HK-2 (cell line): ENCODE measurements at regions not wholly inside any gene's neighbourhood (a gene's known extent, or its start where the extent isn't known, plus 50 kb on each side); places are given as distances from the start of the nearest gene placed in this dataset.
"Not testable (repeated sequence)": the region's sequence is repeated elsewhere in the genome, so short reads cannot be mapped to it uniquely, and the experiment has no call there.

ENCODE experiments used
- DNase-seq: peaks from one replicate; pipeline ENCODE4 v3.0.0-alpha.2; 2018; ENCODE audit not compliant: unreplicated experiment

GRCh38 chr20:48124960-48125359 lies 339.7 kb upstream of the SULF2 start:
- DNase-seq: no peak

GRCh38 chr20:48124181-48124782 lies 339.0 kb upstream of the SULF2 start:
- no peak for DNase-seq

- no peak for DNase-seq
Observed at GRCh38 chr20:48120120-48120519, 334.8 kb upstream of the SULF2 start.

GRCh38 chr20:48119389-48119788 lies 334.1 kb upstream of the SULF2 start:
- not testable (repeated sequence) for DNase-seq

GRCh38 chr20:48115502-48115901 lies 330.2 kb upstream of the SULF2 start:
- DNase-seq: no peak

- no peak for DNase-seq
Observed at GRCh38 chr20:48107560-48107959, 322.3 kb upstream of the SULF2 start.

- no peak for DNase-seq
Observed at GRCh38 chr20:48106428-48106827, 321.1 kb upstream of the SULF2 start.

GRCh38 chr20:48105526-48105925 lies 320.2 kb upstream of the SULF2 start:
- DNase-seq: no peak

GRCh38 chr20:48102931-48103660 lies 317.8 kb upstream of the SULF2 start:
- DNase-seq: no peak

- DNase-seq: no peak
Observed at GRCh38 chr20:48102076-48102787, 317.0 kb upstream of the SULF2 start.

- DNase-seq: no peak
Observed at GRCh38 chr20:48100483-48100882, 315.2 kb upstream of the SULF2 start.

- DNase-seq: no peak
Observed at GRCh38 chr20:48098866-48099265, 313.6 kb upstream of the SULF2 start.

GRCh38 chr20:48098099-48098498 lies 312.8 kb upstream of the SULF2 start:
- DNase-seq: no peak

GRCh38 chr20:48096957-48097890 lies 311.9 kb upstream of the SULF2 start:
- DNase-seq: no peak

- DNase-seq: no peak
Observed at GRCh38 chr20:48096212-48096875, 311.1 kb upstream of the SULF2 start.

GRCh38 chr20:48094944-48095343 lies 309.7 kb upstream of the SULF2 start:
- no peak for DNase-seq

- DNase-seq: no peak
Observed at GRCh38 chr20:48094196-48094749, 309.0 kb upstream of the SULF2 start.

- DNase-seq: no peak
Observed at GRCh38 chr20:48092596-48093280, 307.5 kb upstream of the SULF2 start.

GRCh38 chr20:48090784-48091183 lies 305.5 kb upstream of the SULF2 start:
- DNase-seq: no peak

- no peak for DNase-seq
Observed at GRCh38 chr20:48090314-48090713, 305.0 kb upstream of the SULF2 start.
